HEK293T (cell line): ENCODE measurements at regions not wholly inside any gene's neighbourhood (a gene's known extent, or its start where the extent isn't known, plus 50 kb on each side); places are given as distances from the start of the nearest gene placed in this dataset.

Experiments used
- CTCF ChIA-PET: fragments of 350-600 bp; formaldehyde crosslinking; extraction: SDS; loops from one replicate; lab custom pipeline; 2021; ENCODE audit warnings: antibody characterized with exemption, inconsistent platforms; lab: Yijun Ruan, JAX
- POLR2A ChIA-PET: fragments of 350-600 bp; formaldehyde crosslinking; extraction: SDS; loops from one replicate; lab custom pipeline; 2020; ENCODE audit warnings: antibody characterized with exemption, inconsistent platforms; lab: Yijun Ruan, JAX
- DNase-seq: peaks from one replicate; pipeline ENCODE4 v3.0.0; 2012; ENCODE audit warnings: mixed read lengths; ENCODE audit errors: extremely low spot score
- ARNT ChIP-seq: fragments of 450-650 bp; IDR thresholded peaks from 2 replicates; pipeline ENCODE4 v1.6.1; 2017; ENCODE audit warnings: mild to moderate bottlenecking
- BHLHE40 ChIP-seq: fragments of 450-650 bp; IDR thresholded peaks from 2 replicates; pipeline ENCODE4 v1.6.1; 2016; ENCODE audit warnings: mild to moderate bottlenecking, moderate library complexity, borderline replicate concordance
- CTBP1 ChIP-seq: fragments of 450-650 bp; IDR thresholded peaks from 2 replicates; pipeline ENCODE4 v1.6.1; 2016; ENCODE audit warnings: borderline replicate concordance
- ELF4 ChIP-seq: fragments of 450-650 bp; IDR thresholded peaks from 2 replicates; pipeline ENCODE4 v1.6.1; 2017; ENCODE audit warnings: antibody characterized with exemption
- FOXA1 ChIP-seq: fragments of 450-650 bp; IDR thresholded peaks from 2 replicates; pipeline ENCODE4 v1.6.1; 2016; ENCODE audit warnings: mild to moderate bottlenecking
- FOXK2 ChIP-seq: fragments of 450-650 bp; IDR thresholded peaks from 2 replicates; pipeline ENCODE4 v1.6.1; 2016; ENCODE audit warnings: mild to moderate bottlenecking
- FOXM1 ChIP-seq: fragments of 450-650 bp; IDR thresholded peaks from 2 replicates; pipeline ENCODE4 v1.6.1; 2017; ENCODE audit warnings: mild to moderate bottlenecking, borderline replicate concordance
- HDGF ChIP-seq: fragments of 450-650 bp; IDR thresholded peaks from 2 replicates; pipeline ENCODE4 v1.6.1; 2017; ENCODE audit warnings: antibody characterized with exemption, borderline replicate concordance
- L3MBTL2 ChIP-seq: fragments of 450-650 bp; conservative IDR thresholded peaks from 2 replicates; pipeline ENCODE4 v1.6.1; 2016; ENCODE audit warnings: mild to moderate bottlenecking
- LEF1 ChIP-seq: fragments of 450-650 bp; IDR thresholded peaks from 2 replicates; pipeline ENCODE4 v1.6.1; 2017; ENCODE audit warnings: mild to moderate bottlenecking, borderline replicate concordance
- NFRKB ChIP-seq: fragments of 450-650 bp; IDR thresholded peaks from 2 replicates; pipeline ENCODE4 v1.6.1; 2016; ENCODE audit warnings: mild to moderate bottlenecking, moderate library complexity
- PKNOX1 ChIP-seq: fragments of 450-650 bp; IDR thresholded peaks from 2 replicates; pipeline ENCODE4 v1.6.1; 2016
- SP1 ChIP-seq: fragments of 450-650 bp; IDR thresholded peaks from 2 replicates; pipeline ENCODE4 v1.6.1; 2017
- SUZ12 ChIP-seq: fragments of 450-650 bp; IDR thresholded peaks from 2 replicates; pipeline ENCODE4 v1.6.1; 2016; ENCODE audit warnings: mild to moderate bottlenecking
- TARDBP ChIP-seq: fragments of 450-650 bp; IDR thresholded peaks from 2 replicates; pipeline ENCODE4 v1.6.1; 2016
- ZNF384 ChIP-seq: fragments of 450-650 bp; IDR thresholded peaks from 2 replicates; pipeline ENCODE4 v1.6.1; 2016

GRCh38 chr7:86981127-86981526 lies 78.3 kb downstream of the ELAPOR2 start:
- ChIA-PET CTCF (no interaction called here), POLR2A (interaction anchor here (2.6 kb wide), 1 partner anchor 171 kb away, joined by 6 read pairs; the partner anchor contains the start of gene DMTF1)
- TF ChIP-seq TARDBP (no peak), HDGF (no peak), ARNT (no peak)
- DNase-seq, result no peak

- TF ChIP-seq FOXA1 (no peak), BHLHE40 (no peak), NFRKB (no peak), PKNOX1 (no peak), SP1 (no peak), SUZ12 (no peak), ZNF384 (no peak), CTBP1 (no peak), FOXM1 (no peak), L3MBTL2 (no peak), ARNT (no peak), FOXK2 (no peak), TARDBP (no peak), ELF4 (no peak)
- ChIA-PET CTCF (no interaction called here), POLR2A (interaction anchor here (2.6 kb wide), 1 partner anchor 172 kb away, joined by 6 read pairs; the partner anchor contains the start of gene DMTF1)
- no peak for DNase-seq
Measured at GRCh38 chr7:86980223-86980622, 79.2 kb downstream of the ELAPOR2 start.

GRCh38 chr7:86978808-86979506 lies 80.5 kb downstream of the ELAPOR2 start:
- no peak for TF ChIP-seq SP1
- TF ChIP-seq HDGF, result no peak
- no peak for TF ChIP-seq ARNT
- no peak for TF ChIP-seq CTBP1
- no peak for TF ChIP-seq PKNOX1
- TF ChIP-seq FOXK2, result no peak
- TF ChIP-seq L3MBTL2, result no peak
- TF ChIP-seq ZNF384, result no peak
- no peak for TF ChIP-seq NFRKB
- no peak for TF ChIP-seq FOXA1
- TF ChIP-seq TARDBP, result no peak
- no peak for TF ChIP-seq SUZ12
- no peak for TF ChIP-seq ELF4
- TF ChIP-seq LEF1, result no peak
- TF ChIP-seq FOXM1, result no peak
- TF ChIP-seq BHLHE40, result no peak
- ChIA-PET POLR2A (interaction anchor here (2.6 kb wide), 1 partner anchor 174 kb away, joined by 6 read pairs; the partner anchor contains the start of gene DMTF1), CTCF (no interaction called here)
- no peak for DNase-seq

- POLR2A ChIA-PET, result no interaction called here
- TF ChIP-seq PKNOX1, result peak; percentile 55
- TF ChIP-seq HDGF, result no peak
- CTCF ChIA-PET, result no interaction called here
- no peak for DNase-seq
Measured at GRCh38 chr7:86976958-86977357, 82.5 kb downstream of the ELAPOR2 start.

GRCh38 chr7:86975914-86976313 lies 83.5 kb downstream of the ELAPOR2 start:
- no peak for TF ChIP-seq BHLHE40
- no peak for TF ChIP-seq SP1
- TF ChIP-seq CTBP1, result no peak
- no peak for TF ChIP-seq HDGF
- no peak for TF ChIP-seq ELF4
- no peak for TF ChIP-seq PKNOX1
- no peak for TF ChIP-seq NFRKB
- no peak for TF ChIP-seq FOXA1
- no peak for TF ChIP-seq ARNT
- no peak for TF ChIP-seq SUZ12
- no peak for TF ChIP-seq TARDBP
- TF ChIP-seq L3MBTL2, result no peak
- no peak for TF ChIP-seq LEF1
- no peak for TF ChIP-seq FOXK2
- TF ChIP-seq ZNF384, result no peak
- no peak for TF ChIP-seq FOXM1
- CTCF ChIA-PET, result no interaction called here
- no peak for DNase-seq
- POLR2A ChIA-PET, result no interaction called here

- POLR2A ChIA-PET, result no interaction called here
- no peak for DNase-seq
- CTCF ChIA-PET, result no interaction called here
- TF ChIP-seq NFRKB (no peak), PKNOX1 (no peak), ELF4 (no peak), HDGF (no peak), LEF1 (no peak), FOXA1 (no peak), ARNT (no peak), FOXM1 (no peak), ZNF384 (no peak), FOXK2 (no peak), L3MBTL2 (no peak), CTBP1 (no peak), TARDBP (no peak), SP1 (no peak), SUZ12 (no peak), BHLHE40 (no peak)
Measured at GRCh38 chr7:86975449-86975848, 84.0 kb downstream of the ELAPOR2 start.
